Left cardiac atrium (tissue), 4 donors: ENCODE measurements at regions not wholly inside any gene's neighbourhood (a gene's known extent, or its start where the extent isn't known, plus 50 kb on each side); places are given as distances from the start of the nearest gene placed in this dataset.

Experiments
- ATAC-seq, 2 donors: fragments of 200-7000 bp; cut with Tn5 transposase; one replicate each; pipeline ENCODE4 v1.9.1; 2020; ENCODE audit warnings: mild to moderate bottlenecking in 2 of 2, moderate library complexity in 2 of 2
- DNase-seq: peaks from one replicate; pipeline ENCODE4 v3.0.0-alpha.2; 2020
- intact Hi-C, 2 donors: fragments of 100-400 bp; cut with DNase I; formaldehyde crosslinking; loops; one replicate each; pipeline versions ENCODE4 v1.14.1 to v1.15.1; 2022 to 2023
- donor health status: DM: no; HTN: yes; CAD: no.
- donor health status: DM: no; HTN: yes; CAD: no; lungs with severe emphysema.
- donor health status: DM: yes; HTN: yes; CAD: no.
- donor health status: Dilated cardiomyopathy.

- intact Hi-C loops: no loop called here
- DNase-seq (no peak), ATAC-seq (no peak)
Observed at GRCh38 chr4:96698831-96699230, 858.9 kb downstream of the PDHA2 start.

GRCh38 chr4:96703265-96703664 is 863.4 kb downstream of the PDHA2 start:
- ATAC-seq: no peak
- intact Hi-C loops: no loop called here
- no peak for DNase-seq

GRCh38 chr4:96708766-96709165 is 868.9 kb downstream of the PDHA2 start:
- intact Hi-C loops: no loop called here
- DNase-seq (no peak), ATAC-seq (no peak)

GRCh38 chr4:96713271-96713850 is 873.5 kb downstream of the PDHA2 start:
- no peak for DNase-seq
- intact Hi-C loops: no loop called here
- no peak for ATAC-seq

- DNase-seq (no peak), ATAC-seq (peak in 1 of 2 donors; percentile 27)
- intact Hi-C loops: no loop called here
Observed at GRCh38 chr4:96729641-96730040, 889.7 kb downstream of the PDHA2 start.

- intact Hi-C loops: no loop called here
- DNase-seq (no peak), ATAC-seq (no peak)
Observed at GRCh38 chr4:96730432-96730831, 890.5 kb downstream of the PDHA2 start.

- intact Hi-C loops: no loop called here
- DNase-seq: no peak
- ATAC-seq: no peak
Observed at GRCh38 chr4:96736352-96736889, 896.5 kb downstream of the PDHA2 start.

- intact Hi-C loops: no loop called here
- ATAC-seq: no peak
- no peak for DNase-seq
Observed at GRCh38 chr4:96739101-96739500, 899.2 kb downstream of the PDHA2 start.

GRCh38 chr4:96742332-96743014 is 902.6 kb downstream of the PDHA2 start:
- ATAC-seq: no peak
- intact Hi-C loops: no loop called here
- no peak for DNase-seq

- intact Hi-C loops: no loop called here
- no peak for ATAC-seq
- DNase-seq: no peak
Observed at GRCh38 chr4:96744676-96745075, 904.8 kb downstream of the PDHA2 start.

- DNase-seq (no peak), ATAC-seq (no peak)
- intact Hi-C loops: no loop called here
Observed at GRCh38 chr4:96753216-96753615, 913.3 kb downstream of the PDHA2 start.

GRCh38 chr4:96755569-96756484 is 915.9 kb downstream of the PDHA2 start:
- intact Hi-C loops: no loop called here
- DNase-seq (no peak), ATAC-seq (no peak)

GRCh38 chr4:96756584-96756983 is 916.7 kb downstream of the PDHA2 start:
- DNase-seq (no peak), ATAC-seq (no peak)
- intact Hi-C loops: no loop called here

GRCh38 chr4:96763546-96763945 is 923.7 kb downstream of the PDHA2 start:
- DNase-seq (no peak), ATAC-seq (no peak)
- intact Hi-C loops: no loop called here

- DNase-seq: no peak
- intact Hi-C loops: no loop called here
- ATAC-seq: no peak
Observed at GRCh38 chr4:96766359-96766758, 926.5 kb downstream of the PDHA2 start.

- DNase-seq (no peak), ATAC-seq (no peak)
- intact Hi-C loops: no loop called here
Observed at GRCh38 chr4:96767815-96768480, 928.1 kb downstream of the PDHA2 start.

- intact Hi-C loops: no loop called here
- DNase-seq (no peak), ATAC-seq (no peak)
Observed at GRCh38 chr4:96775501-96775900, 935.6 kb downstream of the PDHA2 start.

GRCh38 chr4:96776920-96777527 is 937.1 kb downstream of the PDHA2 start:
- ATAC-seq (no peak), DNase-seq (no peak)
- intact Hi-C loops: no loop called here

GRCh38 chr4:96784336-96784735 is 944.4 kb downstream of the PDHA2 start:
- intact Hi-C loops: no loop called here
- no peak for ATAC-seq
- DNase-seq: no peak
